Naive thymus-derived CD4-positive, alpha-beta T cell (primary cell): ENCODE measurements at regions not wholly inside any gene's neighbourhood (a gene's known extent, or its start where the extent isn't known, plus 50 kb on each side); places are given as distances from the start of the nearest gene placed in this dataset.

Experiments used
- ATAC-seq: fragments of 150-1000 bp; cut with Tn5 transposase; 2 replicates; pipeline ENCODE4 v1.10.0; 2021; ENCODE audit warnings: mild to moderate bottlenecking, moderate library complexity
- CTCF ChIA-PET: fragments of 350-600 bp; sonication (Branson Sonifier 250); formaldehyde crosslinking; loops from one replicate; lab custom pipeline; 2021; ENCODE audit warnings: antibody characterized with exemption; lab: Charles Lee
- POLR2A ChIA-PET: fragments of 350-600 bp; sonication (Branson Sonifier 250); formaldehyde crosslinking; loops from one replicate; lab custom pipeline; 2021; ENCODE audit warnings: antibody characterized with exemption, inconsistent platforms; lab: Charles Lee
- DNase-seq, 9 donors: peaks; one replicate each; pipeline versions ENCODE4 v3.0.0 to v3.0.0-alpha.2; 2020 to 2022; ENCODE audit warnings: mixed read lengths in 1 of 9
- H3K27ac ChIP-seq: one replicate; pipeline ENCODE4 v1.7.0; 2013; ENCODE audit warnings: mild to moderate bottlenecking, low read depth, low read length, moderate library complexity
- H3K27me3 ChIP-seq, 2 donors: one replicate each; pipeline ENCODE4 v1.7.0; 2013; ENCODE audit warnings: low read length in 2 of 2, mild to moderate bottlenecking in 2 of 2, moderate library complexity in 2 of 2; ENCODE audit not compliant: control insufficient read depth in 2 of 2, insufficient read depth in 2 of 2
- H3K36me3 ChIP-seq, 3 experiments: 1 replicate in 2 of 3; 2 replicates in 1 of 3; pipeline ENCODE4 v1.7.0; 2013; ENCODE audit warnings: low read length in 3 of 3, mild to moderate bottlenecking in 3 of 3, moderate library complexity in 1 of 3; ENCODE audit not compliant: insufficient read depth in 3 of 3, control insufficient read depth in 2 of 3
- H3K4me1 ChIP-seq, 2 donors: one replicate each; pipeline ENCODE4 v1.7.0; 2013; ENCODE audit warnings: low read length in 2 of 2, mild to moderate bottlenecking in 2 of 2, moderate library complexity in 1 of 2; ENCODE audit not compliant: control insufficient read depth in 2 of 2, insufficient read depth in 2 of 2
- H3K4me3 ChIP-seq: 2 replicates; pipeline ENCODE4 v1.7.0; 2013; ENCODE audit warnings: mild to moderate bottlenecking, low read length
- H3K9me3 ChIP-seq, 3 experiments: 1 replicate in 2 of 3; 2 replicates in 1 of 3; pipeline ENCODE4 v1.7.0; 2013; ENCODE audit warnings: low read length in 3 of 3; ENCODE audit not compliant: control insufficient read depth in 2 of 3
- H3K27ac Mint-ChIP-seq, 9 donors: one replicate each; pipeline ENCODE4 v1.8.0; 2020 to 2022; ENCODE audit warnings: mixed read lengths in 9 of 9, mild to moderate bottlenecking in 8 of 9, moderate library complexity in 5 of 9, inconsistent platforms in 2 of 9
- H3K27me3 Mint-ChIP-seq, 5 donors: one replicate each; pipeline ENCODE4 v1.8.0; 2021 to 2022; ENCODE audit warnings: mixed read lengths in 5 of 5, mild to moderate bottlenecking in 1 of 5
- H3K36me3 Mint-ChIP-seq, 5 donors: one replicate each; pipeline ENCODE4 v1.8.0; 2020 to 2022; ENCODE audit warnings: mixed read lengths in 5 of 5, mild to moderate bottlenecking in 3 of 5, inconsistent platforms in 1 of 5
- H3K4me1 Mint-ChIP-seq, 7 donors: one replicate each; pipeline ENCODE4 v1.8.0; 2020 to 2022; ENCODE audit warnings: mixed read lengths in 7 of 7, mild to moderate bottlenecking in 3 of 7, inconsistent platforms in 1 of 7
- H3K4me3 Mint-ChIP-seq, 10 donors: one replicate each; pipeline ENCODE4 v1.8.0; 2020 to 2022; ENCODE audit warnings: mild to moderate bottlenecking in 10 of 10, mixed read lengths in 10 of 10, moderate library complexity in 6 of 10, inconsistent platforms in 2 of 10
- H3K9me3 Mint-ChIP-seq, 11 donors: one replicate each; pipeline ENCODE4 v1.8.0; 2020 to 2022; ENCODE audit warnings: mixed read lengths in 11 of 11, mild to moderate bottlenecking in 4 of 11, inconsistent platforms in 1 of 11, moderate library complexity in 1 of 11
- intact Hi-C, 2 donors: fragments of 100-400 bp; cut with micrococcal nuclease; formaldehyde crosslinking; loops; one replicate each; pipeline ENCODE4 v1.15.1; 2023

- Histone ChIP-seq H3K27me3 (no peaks in the 10 kb centered on the region), H3K4me3 (no peak overlapping the region), H3K36me3 (no peaks in the 10 kb centered on the region), H3K27ac (no peak overlapping the region), H3K4me1 (no peaks in the 10 kb centered on the region), H3K9me3 (no peaks in the 10 kb centered on the region)
- no peak overlapping the region for H3K4me3 Mint-ChIP-seq
- ATAC-seq: no peak
- no peak overlapping the region for H3K27ac Mint-ChIP-seq
- DNase-seq: no peak
- H3K36me3 Mint-ChIP-seq: no peaks in the 10 kb centered on the region
- H3K27me3 Mint-ChIP-seq: no peaks in the 10 kb centered on the region
- POLR2A ChIA-PET: interaction anchor here (0.6 kb wide), 1 partner anchor 1374 kb away, joined by 3 read pairs; no protein-coding TSS in a partner anchor
- intact Hi-C loops: no loop called here
- H3K4me1 Mint-ChIP-seq: no peaks in the 10 kb centered on the region
- CTCF ChIA-PET: no interaction called here
- peaks cover 0 to 11% (median 4%) of the 10 kb centered on the region in 11 donors for H3K9me3 Mint-ChIP-seq
Measured at GRCh38 chr2:52659546-52659945, 1108.1 kb upstream of the CHAC2 start.

DNA sequence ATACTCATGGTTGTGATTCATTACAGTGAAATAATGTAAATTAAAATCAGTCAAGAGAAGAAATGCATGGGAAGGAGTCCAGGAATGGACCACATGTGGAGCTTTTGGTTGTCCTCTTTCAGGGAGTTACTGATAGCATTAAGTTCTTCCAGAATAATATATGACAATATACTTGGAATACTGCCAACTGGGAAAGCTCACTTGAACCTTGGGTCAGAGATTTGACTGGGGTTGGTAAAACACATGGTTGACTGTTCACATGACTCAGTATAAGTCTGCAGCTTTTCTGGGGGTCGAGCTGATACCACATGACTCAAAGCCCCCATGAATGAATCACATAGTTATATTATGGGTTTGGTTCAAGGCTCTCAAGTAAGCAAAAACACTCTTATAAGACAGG is 1109.0 kb upstream of the CHAC2 start:
- CTCF ChIA-PET: no interaction called here
- Mint-ChIP-seq H3K9me3 (peaks cover 0 to 17% (median 6%) of the 10 kb centered on the region in 11 donors), H3K27me3 (no peaks in the 10 kb centered on the region), H3K27ac (no peak overlapping the region), H3K4me3 (no peak overlapping the region), H3K36me3 (no peaks in the 10 kb centered on the region), H3K4me1 (no peaks in the 10 kb centered on the region)
- POLR2A ChIA-PET: no interaction called here
- no peak overlapping the region for H3K27ac ChIP-seq
- no peaks in the 10 kb centered on the region for H3K36me3 ChIP-seq
- no peaks in the 10 kb centered on the region for H3K9me3 ChIP-seq
- no peak overlapping the region for H3K4me3 ChIP-seq
- no peaks in the 10 kb centered on the region for H3K4me1 ChIP-seq
- ATAC-seq: no peak
- no peak for DNase-seq
- intact Hi-C loops: no loop called here
- no peaks in the 10 kb centered on the region for H3K27me3 ChIP-seq

GRCh38 chr2:52639692-52640091 is 1127.9 kb upstream of the CHAC2 start:
- Histone ChIP-seq H3K27me3 (no peaks in the 10 kb centered on the region), H3K4me1 (no peaks in the 10 kb centered on the region), H3K27ac (no peak overlapping the region), H3K9me3 (no peaks in the 10 kb centered on the region), H3K36me3 (no peaks in the 10 kb centered on the region), H3K4me3 (no peak overlapping the region)
- intact Hi-C loops: no loop called here
- DNase-seq: no peak
- H3K9me3 Mint-ChIP-seq: peaks cover 2 to 18% (median 8%) of the 10 kb centered on the region in 11 donors
- no peaks in the 10 kb centered on the region for H3K36me3 Mint-ChIP-seq
- CTCF ChIA-PET: no interaction called here
- H3K27me3 Mint-ChIP-seq: no peaks in the 10 kb centered on the region
- no peak overlapping the region for H3K4me3 Mint-ChIP-seq
- no peak for ATAC-seq
- POLR2A ChIA-PET: no interaction called here
- H3K4me1 Mint-ChIP-seq: no peaks in the 10 kb centered on the region
- H3K27ac Mint-ChIP-seq: no peak overlapping the region

GRCh38 chr2:52632543-52632942 is 1135.1 kb upstream of the CHAC2 start:
- H3K9me3 Mint-ChIP-seq: peaks cover 2 to 12% (median 5%) of the 10 kb centered on the region in 11 donors
- H3K4me3 Mint-ChIP-seq: no peak overlapping the region
- no peaks in the 10 kb centered on the region for H3K27me3 Mint-ChIP-seq
- ATAC-seq (no peak), DNase-seq (no peak)
- intact Hi-C loops: no loop called here
- H3K27ac Mint-ChIP-seq: no peak overlapping the region
- peaks cover 0 to 4% (median 0%) of the 10 kb centered on the region in 3 experiments for H3K9me3 ChIP-seq
- no peaks in the 10 kb centered on the region for H3K4me1 Mint-ChIP-seq
- H3K36me3 ChIP-seq: no peaks in the 10 kb centered on the region
- POLR2A ChIA-PET: no interaction called here
- CTCF ChIA-PET: no interaction called here
- no peak overlapping the region for H3K27ac ChIP-seq
- no peaks in the 10 kb centered on the region for H3K36me3 Mint-ChIP-seq
- H3K4me1 ChIP-seq: no peaks in the 10 kb centered on the region
- no peak overlapping the region for H3K4me3 ChIP-seq
- H3K27me3 ChIP-seq: no peaks in the 10 kb centered on the region

GRCh38 chr2:52629944-52630343 is 1137.7 kb upstream of the CHAC2 start:
- CTCF ChIA-PET: no interaction called here

DNA sequence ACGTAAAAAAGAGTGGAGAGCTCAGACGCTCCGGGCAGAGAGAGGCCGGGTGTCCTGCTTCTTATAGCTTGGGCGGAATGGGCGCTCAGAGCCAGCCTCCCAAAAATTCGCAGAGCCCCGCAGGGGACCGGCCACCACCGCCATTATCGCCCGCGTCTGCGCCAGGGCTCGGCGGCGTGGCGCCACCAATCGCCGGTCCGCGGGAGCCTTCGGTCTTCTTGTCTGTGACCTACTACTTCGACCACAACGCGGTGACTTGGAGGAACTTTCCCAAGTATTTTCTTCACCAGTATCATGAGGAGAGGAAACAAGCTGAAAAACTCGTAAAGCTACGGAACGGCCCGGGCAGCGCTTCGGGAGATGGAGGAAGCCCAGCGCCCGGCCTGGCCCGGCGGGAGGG is 1138.1 kb upstream of the CHAC2 start:
- no peaks in the 10 kb centered on the region for H3K27me3 ChIP-seq
- H3K27me3 Mint-ChIP-seq: no peaks in the 10 kb centered on the region
- H3K36me3 Mint-ChIP-seq: no peaks in the 10 kb centered on the region
- no peak overlapping the region for H3K27ac Mint-ChIP-seq
- H3K4me1 Mint-ChIP-seq: no peaks in the 10 kb centered on the region
- no peaks in the 10 kb centered on the region for H3K4me1 ChIP-seq
- no peak for DNase-seq
- H3K27ac ChIP-seq: no peak overlapping the region
- ChIA-PET CTCF (no interaction called here), POLR2A (no interaction called here)
- H3K36me3 ChIP-seq: no peaks in the 10 kb centered on the region
- intact Hi-C loops: no loop called here
- H3K4me3 ChIP-seq: no peak overlapping the region
- ATAC-seq: no peak
- peaks cover 0 to 15% (median 8%) of the 10 kb centered on the region in 11 donors for H3K9me3 Mint-ChIP-seq
- no peak overlapping the region for H3K4me3 Mint-ChIP-seq
- peaks cover 0 to 4% (median 0%) of the 10 kb centered on the region in 3 experiments for H3K9me3 ChIP-seq

More at GRCh38 chr2:52629944-52630343, 1137.7 kb upstream of the CHAC2 start:
- no peak overlapping the region for H3K27ac ChIP-seq
- Mint-ChIP-seq H3K27ac (no peak overlapping the region), H3K4me3 (no peak overlapping the region), H3K27me3 (no peaks in the 10 kb centered on the region), H3K9me3 (peaks cover 0 to 14% (median 8%) of the 10 kb centered on the region in 11 donors), H3K36me3 (no peaks in the 10 kb centered on the region), H3K4me1 (no peaks in the 10 kb centered on the region)
- intact Hi-C loops: no loop called here
- peaks cover 0 to 4% (median 0%) of the 10 kb centered on the region in 3 experiments for H3K9me3 ChIP-seq
- DNase-seq (no peak), ATAC-seq (no peak)
- no peaks in the 10 kb centered on the region for H3K36me3 ChIP-seq
- H3K4me3 ChIP-seq: no peak overlapping the region
- POLR2A ChIA-PET: no interaction called here
- H3K4me1 ChIP-seq: no peaks in the 10 kb centered on the region
- H3K27me3 ChIP-seq: no peaks in the 10 kb centered on the region

- Histone ChIP-seq H3K36me3 (no peaks in the 10 kb centered on the region), H3K27me3 (no peaks in the 10 kb centered on the region), H3K4me1 (no peaks in the 10 kb centered on the region), H3K4me3 (no peak overlapping the region), H3K9me3 (no peaks in the 10 kb centered on the region), H3K27ac (no peak overlapping the region)
- POLR2A ChIA-PET: no interaction called here
- H3K4me3 Mint-ChIP-seq: no peak overlapping the region
- H3K27me3 Mint-ChIP-seq: no peaks in the 10 kb centered on the region
- CTCF ChIA-PET: no interaction called here
- DNase-seq (no peak), ATAC-seq (no peak)
- peaks cover 0 to 15% (median 2%) of the 10 kb centered on the region in 11 donors for H3K9me3 Mint-ChIP-seq
- intact Hi-C loops: no loop called here
- H3K4me1 Mint-ChIP-seq: no peaks in the 10 kb centered on the region
- H3K36me3 Mint-ChIP-seq: no peaks in the 10 kb centered on the region
- H3K27ac Mint-ChIP-seq: no peak overlapping the region
Measured at GRCh38 chr2:52622266-52622665, 1145.3 kb upstream of the CHAC2 start.
